ENCODE measurements at regions not wholly inside any gene's neighbourhood (a gene's known extent, or its start where the extent isn't known, plus 50 kb on each side); places are given as distances from the start of the nearest gene placed in this dataset.
"Not testable (repeated sequence)": the region's sequence is repeated elsewhere in the genome, so short reads cannot be mapped to it uniquely, and the experiment has no call there.

- no peak for DNase-seq (ENCODE audit: low spot score)
Observed at GRCh38 chr10:64745565-64745964, 1224.4 kb downstream of the REEP3 start.

GRCh38 chr10:64750672-64751071 is 1229.5 kb downstream of the REEP3 start:
- DNase-seq (ENCODE audit: low spot score) = no peak

DNA sequence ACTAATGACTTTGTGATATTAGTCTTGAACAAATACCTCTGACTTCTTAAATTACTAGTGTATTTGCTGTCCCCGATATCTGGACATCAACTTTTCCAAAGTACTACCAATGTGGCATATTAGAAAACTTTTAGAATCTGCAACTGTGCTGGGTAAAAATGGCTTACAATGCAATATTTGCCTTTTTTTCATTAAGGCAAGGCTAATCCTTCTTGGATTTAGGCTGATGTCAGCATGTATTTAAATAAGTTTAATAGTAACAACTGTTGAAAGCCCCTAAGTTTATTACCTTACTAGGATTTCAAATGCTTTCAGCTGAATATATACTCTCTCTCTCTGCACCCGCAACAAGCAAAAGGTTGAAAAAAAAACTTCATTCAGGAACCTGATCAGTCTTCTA is 1232.3 kb downstream of the REEP3 start:
- DNase-seq (ENCODE audit: low spot score) = no peak

DNA sequence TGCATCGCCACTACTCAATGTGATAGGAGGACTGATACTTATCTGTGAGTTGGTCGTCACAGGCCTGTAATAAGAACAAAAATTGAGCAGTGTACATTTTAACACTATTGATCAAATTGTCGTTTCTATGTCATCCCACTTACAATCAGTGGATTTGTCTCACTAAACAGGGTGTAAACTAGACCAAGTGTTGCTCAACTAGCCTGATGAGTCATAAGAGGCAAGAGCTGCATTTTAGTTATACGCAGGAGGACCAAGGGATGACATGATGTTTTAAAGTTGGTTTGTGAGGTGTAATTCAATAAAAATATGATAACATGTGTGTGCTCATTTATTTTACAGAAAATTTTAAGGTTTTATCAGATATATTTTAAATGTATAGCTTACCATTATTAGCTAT is 1239.2 kb downstream of the REEP3 start:
- no peak for DNase-seq (ENCODE audit: low spot score)

- DNase-seq (ENCODE audit: low spot score) = no peak
Observed at GRCh38 chr10:64762861-64763260, 1241.7 kb downstream of the REEP3 start.

DNA sequence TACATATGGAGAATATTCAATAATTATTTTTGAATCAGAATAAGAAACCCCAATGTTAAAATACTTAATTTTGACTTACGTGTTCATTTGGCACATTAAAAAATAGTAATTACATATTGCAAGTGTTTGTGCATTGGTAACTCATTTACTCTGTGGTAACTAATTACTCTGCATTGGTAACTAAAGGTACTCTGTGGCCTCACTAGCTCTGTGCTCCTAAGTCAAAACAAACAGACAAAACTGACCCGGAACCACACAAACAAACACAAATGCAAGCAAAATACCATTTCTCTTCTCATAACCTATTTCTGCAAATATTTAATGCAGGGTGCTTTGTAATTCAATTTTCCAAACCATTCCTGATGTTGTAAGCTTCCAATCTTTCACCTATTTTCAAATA is 1244.3 kb downstream of the REEP3 start:
- DNase-seq (ENCODE audit: low spot score) = no peak

DNA sequence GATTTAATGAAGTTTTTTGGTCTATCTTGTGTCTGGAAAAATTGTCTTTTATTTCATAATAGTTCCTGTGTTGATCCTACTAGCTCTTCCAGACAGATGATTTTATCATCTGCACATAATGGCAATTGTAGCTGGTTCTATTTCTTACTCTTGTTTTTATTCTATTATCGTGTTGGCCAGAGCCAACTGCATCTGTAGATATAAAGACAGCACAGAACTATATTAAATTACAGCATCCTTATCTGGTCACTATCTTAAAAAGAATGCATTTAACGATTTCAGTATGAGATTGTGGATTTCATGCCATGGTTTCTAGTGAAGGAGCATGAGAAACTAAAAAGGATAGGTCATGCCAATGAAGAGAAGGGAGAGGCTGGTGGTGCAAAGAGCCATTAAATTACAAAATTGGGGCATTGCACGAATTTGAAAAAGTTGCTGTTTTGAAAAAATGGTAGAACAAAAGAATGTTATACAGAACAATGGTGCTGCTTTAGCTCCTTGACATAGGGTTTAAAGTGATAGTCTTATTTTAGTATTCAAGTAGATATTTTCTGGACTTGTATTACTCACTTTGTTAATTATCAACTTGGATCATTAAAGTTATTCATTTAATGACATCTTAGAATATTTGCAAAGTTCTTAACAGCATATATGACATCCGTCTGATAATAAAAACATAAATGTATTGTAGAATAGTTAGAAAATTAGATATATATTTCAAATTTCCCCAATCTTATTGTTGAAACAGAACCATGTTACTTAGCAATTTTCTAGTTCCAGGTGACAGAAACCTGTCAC is 1250.3 kb downstream of the REEP3 start:
- DNase-seq (ENCODE audit: low spot score) = no peak

DNA sequence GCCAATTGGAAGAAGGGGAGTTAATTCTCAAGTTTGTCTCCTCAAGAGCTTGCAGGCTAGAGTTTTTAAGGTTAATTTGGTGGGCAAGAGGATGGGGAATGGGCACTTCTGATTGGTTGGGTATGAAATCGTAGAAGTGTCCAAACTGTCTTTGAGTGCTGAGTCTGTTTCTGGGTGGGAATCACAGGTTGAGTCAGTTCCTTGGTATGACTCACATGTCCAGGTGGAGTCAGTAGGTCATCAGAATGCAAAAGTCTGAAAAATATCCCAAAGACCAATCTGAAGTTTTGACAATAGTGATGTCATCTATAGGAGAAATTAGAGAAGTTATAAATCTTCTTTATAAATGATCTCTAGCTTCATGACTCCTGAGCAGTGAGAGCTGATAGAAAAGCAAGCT is 1252.2 kb downstream of the REEP3 start:
- no peak for DNase-seq (ENCODE audit: low spot score)

GRCh38 chr10:64784451-64784850 is 1263.2 kb downstream of the REEP3 start:
- DNase-seq (ENCODE audit: low spot score) = not testable (repeated sequence)

- DNase-seq (ENCODE audit: low spot score) = no peak
Observed at GRCh38 chr10:64785816-64786215, 1264.6 kb downstream of the REEP3 start.

DNA sequence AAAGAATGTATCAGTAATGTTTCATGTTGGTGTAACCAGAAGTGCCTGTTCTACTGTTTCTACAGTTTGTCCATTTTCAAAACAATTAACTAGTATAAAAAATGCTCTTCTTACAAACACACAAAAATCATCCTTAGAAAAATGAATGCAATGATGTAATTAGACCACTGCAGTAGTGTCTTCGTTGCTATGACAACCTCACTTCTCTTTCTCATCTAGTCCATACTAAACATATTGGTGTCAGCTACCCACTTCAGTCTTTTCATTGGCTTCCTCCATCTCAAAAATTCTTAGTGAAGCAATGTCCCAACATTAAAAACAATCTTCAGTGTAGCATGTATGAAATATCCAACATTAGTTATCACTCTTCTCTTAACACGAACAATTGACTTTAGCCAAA is 1265.8 kb downstream of the REEP3 start:
- DNase-seq (ENCODE audit: low spot score) = no peak

DNA sequence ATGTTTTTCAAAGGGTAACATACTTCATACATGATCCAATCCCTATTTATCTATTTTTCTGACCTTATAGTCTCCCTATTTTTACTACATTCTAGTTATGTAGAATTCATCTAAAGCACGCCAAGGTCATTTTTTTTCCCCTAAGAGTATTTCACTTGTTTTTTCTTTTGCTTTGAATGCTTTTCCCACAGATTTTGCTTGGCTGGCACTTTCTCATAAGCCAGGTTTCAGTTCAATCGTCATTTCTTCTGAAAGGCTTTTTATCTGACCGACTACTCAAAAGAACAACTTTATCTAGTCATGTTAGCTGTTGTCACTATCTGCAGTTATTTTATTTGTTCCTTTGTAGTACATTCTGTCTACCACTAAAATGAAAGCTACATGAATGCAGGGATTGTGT is 1274.6 kb downstream of the REEP3 start:
- no peak for DNase-seq (ENCODE audit: low spot score)

GRCh38 chr10:64798297-64798696 is 1277.1 kb downstream of the REEP3 start:
- no peak for DNase-seq (ENCODE audit: low spot score)

- DNase-seq (ENCODE audit: low spot score) = not testable (repeated sequence)
Observed at GRCh38 chr10:64808233-64808632, 1287.0 kb downstream of the REEP3 start.

- not testable (repeated sequence) for DNase-seq (ENCODE audit: low spot score)
Observed at GRCh38 chr10:64810046-64810445, 1288.8 kb downstream of the REEP3 start.

DNA sequence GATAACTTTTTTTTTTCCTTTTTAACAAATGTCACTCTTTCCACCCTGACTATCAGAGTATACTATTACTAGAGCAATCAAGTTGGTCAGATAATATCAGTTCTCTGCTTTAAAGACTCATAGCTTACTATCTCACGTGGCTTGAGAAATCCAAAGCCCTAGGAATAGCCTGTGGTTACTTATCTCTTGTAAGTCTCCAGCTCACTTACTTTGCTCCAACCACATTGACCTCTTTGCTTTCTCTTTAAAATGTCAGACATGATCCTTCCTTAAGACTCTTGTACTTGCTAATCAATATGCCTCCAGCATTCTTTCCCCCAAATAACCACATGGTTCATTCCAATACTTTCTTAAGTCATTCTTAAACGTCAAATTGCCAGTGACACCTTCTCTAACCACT is 1292.2 kb downstream of the REEP3 start:
- DNase-seq (ENCODE audit: low spot score) = no peak

DNA sequence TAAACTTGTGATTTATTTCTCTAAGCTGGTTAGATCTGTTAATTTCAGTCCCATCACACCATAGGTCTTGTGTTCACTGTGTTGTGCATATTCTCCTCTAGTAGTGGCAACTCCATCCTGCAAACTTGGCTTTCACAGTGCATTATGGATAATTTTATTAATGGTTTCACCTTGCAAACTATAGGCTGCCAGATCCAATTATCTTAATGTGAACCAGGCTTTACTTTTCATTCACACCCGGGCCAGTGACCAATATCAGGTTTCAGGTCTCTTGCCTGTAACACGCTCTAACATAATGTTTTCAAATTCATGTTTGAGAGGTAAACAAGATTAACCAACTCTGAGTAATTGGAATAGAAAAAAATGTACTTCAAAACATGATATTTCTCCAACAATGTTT is 1293.0 kb downstream of the REEP3 start:
- DNase-seq (ENCODE audit: low spot score) = no peak

DNA sequence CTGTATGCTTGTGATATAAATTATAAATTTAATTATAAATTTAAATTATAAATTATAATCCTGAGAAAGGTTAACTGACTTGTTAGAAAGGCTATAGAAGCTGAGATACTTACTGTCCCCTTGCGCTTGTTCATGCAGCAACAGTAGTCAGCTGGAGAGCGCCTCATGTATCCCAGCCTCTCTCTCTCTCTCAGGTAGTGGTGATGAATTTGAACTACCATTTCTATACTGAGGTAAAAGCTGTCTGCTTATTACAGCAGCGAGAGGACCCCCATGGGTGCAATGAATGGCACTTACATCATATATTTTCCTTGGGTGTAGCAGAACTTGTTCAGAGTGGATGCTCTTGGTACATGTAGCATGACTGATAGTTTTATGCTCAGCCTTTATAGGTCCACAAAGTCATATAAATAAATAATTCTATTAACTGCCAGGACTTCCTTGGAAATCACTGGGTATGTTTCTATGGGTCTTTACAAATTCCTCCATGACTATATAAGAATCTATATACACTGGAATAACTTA is 1308.7 kb downstream of the REEP3 start:
- DNase-seq (ENCODE audit: low spot score) = no peak

GRCh38 chr10:64830869-64831268 is 1309.7 kb downstream of the REEP3 start:
- no peak for DNase-seq (ENCODE audit: low spot score)

- no peak for DNase-seq (ENCODE audit: low spot score)
Observed at GRCh38 chr10:64840341-64840740, 1319.1 kb downstream of the REEP3 start.

- DNase-seq (ENCODE audit: low spot score) = no peak
Observed at GRCh38 chr10:64846700-64847099, 1325.5 kb downstream of the REEP3 start.

GRCh38 chr10:64855941-64856340 is 1334.7 kb downstream of the REEP3 start:
- no peak for DNase-seq (ENCODE audit: low spot score)

- DNase-seq (ENCODE audit: low spot score) = no peak
Observed at GRCh38 chr10:64859911-64860310, 1338.7 kb downstream of the REEP3 start.

DNA sequence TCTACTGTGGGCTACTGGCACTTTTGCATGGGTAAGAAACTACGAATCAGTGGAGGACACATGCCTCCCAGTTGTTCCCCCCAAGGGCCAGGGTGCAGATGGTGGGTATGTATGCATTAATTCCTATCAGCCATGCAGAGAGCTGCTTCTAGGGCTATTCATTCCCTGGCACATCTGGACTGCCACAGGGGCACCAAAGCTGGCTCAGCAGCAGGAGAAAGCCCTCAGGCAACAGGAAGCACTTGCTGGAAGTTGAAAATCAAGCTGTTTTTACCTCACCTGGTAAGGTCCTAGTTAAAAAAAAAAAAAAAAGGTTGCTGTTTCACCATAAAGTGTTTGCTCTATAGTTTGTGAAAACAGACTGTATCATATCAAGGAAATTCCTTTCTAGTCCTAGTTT is 1342.6 kb downstream of the REEP3 start:
- no peak for DNase-seq (ENCODE audit: low spot score)
